GM19238 (cell line): ENCODE measurements at regions not wholly inside any gene's neighbourhood (a gene's known extent, or its start where the extent isn't known, plus 50 kb on each side); places are given as distances from the start of the nearest gene placed in this dataset.

Experiments
- DNase-seq: peaks from one replicate; pipeline ENCODE4 v3.0.0; 2011; ENCODE audit warnings: low spot score; ENCODE audit not compliant: insufficient read length

- DNase-seq = no peak
Observed at GRCh38 chr1:80675454-80675853, 1125.3 kb upstream of the ADGRL2 start.

DNA sequence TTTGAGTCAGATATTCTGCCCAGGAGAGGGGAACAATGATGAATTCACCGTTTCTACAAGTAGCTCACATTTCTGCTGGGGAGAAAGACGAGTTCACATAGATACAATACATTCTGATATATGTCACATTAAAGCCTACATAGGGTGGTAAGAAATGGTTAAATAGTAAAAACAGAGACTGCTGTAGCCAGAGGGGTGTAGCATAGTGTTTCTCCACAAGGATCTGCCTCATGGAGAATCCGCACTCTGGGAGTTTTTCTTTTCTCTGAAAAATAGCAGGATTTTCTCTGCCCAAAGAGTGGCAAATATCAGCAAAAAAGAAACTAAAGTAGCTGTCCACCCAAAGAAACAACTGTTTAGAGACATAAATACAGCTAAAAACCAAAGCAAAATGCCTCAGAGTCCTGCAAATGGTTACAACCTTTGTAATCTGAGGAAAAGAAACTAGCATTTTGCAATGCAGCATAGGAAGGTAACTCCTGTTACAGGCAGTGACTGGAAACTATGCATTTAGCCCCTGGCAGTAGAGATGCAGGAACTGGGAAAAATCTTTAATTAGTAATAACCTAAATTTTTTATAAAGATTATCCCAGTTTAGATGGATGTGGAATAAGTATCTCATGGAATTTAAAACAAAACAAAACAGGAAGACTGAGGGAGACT lies 1126.7 kb upstream of the ADGRL2 start:
- no peak for DNase-seq

GRCh38 chr1:80668372-80668771 lies 1132.4 kb upstream of the ADGRL2 start:
- no peak for DNase-seq

- DNase-seq = no peak
Observed at GRCh38 chr1:80666073-80666472, 1134.7 kb upstream of the ADGRL2 start.

DNA sequence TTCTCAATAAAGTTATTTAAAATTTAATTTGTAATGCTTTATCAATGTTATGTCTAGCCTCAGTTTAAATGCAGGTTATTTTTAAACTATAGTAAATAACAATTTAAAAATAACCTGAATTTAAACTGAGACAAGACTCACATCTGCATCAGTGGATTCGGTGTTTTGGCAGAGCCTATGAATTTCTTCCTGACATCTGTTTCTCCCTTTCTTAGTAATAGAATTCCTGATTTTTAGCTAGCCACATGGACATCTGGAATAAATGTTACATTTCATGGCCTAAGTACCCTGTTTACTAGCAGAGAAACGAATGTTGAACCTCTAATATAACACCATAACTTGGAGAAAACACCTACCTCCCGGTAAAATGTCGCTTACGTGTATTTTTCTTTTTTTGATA lies 1141.6 kb upstream of the ADGRL2 start:
- DNase-seq = no peak

DNA sequence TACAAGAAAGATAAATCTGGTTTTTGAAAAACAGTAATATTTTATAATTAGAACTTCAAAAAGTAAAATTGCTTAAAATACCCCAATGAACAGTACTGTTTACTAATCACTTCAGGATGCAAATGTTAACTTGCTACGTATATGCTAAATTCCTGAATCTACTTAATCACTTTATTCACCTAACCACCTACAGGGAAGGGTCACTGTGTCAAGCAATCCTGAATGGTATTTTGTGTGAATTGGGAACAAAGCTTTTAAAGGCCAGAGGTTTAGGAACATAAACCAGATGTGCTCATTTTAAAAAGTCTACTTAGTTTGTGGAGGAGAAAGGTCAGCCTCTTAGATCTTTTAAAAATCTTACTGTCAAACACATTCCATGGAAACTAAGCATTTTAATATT lies 1143.0 kb upstream of the ADGRL2 start:
- no peak for DNase-seq

DNA sequence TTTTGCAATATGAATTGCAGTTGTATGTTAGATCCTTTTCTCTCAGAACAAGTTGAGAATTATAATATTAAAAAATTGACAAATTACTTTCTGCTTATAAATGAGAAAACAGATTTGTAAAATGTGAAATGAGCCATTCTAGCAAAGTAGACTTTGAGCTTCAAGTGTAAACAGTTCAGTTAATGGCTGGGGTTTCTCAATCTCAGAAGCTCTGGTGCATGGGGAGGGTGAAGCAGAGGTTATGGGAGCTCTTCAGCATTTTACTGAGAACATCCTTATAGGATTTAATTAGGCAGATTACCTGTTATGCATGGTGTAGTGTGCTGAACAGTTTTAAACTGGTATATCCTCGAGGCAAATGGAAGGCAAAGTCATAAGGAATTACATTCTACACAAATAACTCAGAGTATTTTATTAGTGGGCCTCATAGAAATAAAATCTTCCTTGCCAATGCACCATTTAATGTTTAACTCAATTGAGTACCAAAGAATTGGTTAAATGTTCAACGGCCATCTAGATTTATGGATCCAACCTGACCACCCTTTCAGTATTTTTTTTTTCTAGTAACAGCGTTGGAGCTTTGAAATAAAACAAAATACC lies 1143.6 kb upstream of the ADGRL2 start:
- no peak for DNase-seq

- DNase-seq = no peak
Observed at GRCh38 chr1:80656641-80657040, 1144.1 kb upstream of the ADGRL2 start.

DNA sequence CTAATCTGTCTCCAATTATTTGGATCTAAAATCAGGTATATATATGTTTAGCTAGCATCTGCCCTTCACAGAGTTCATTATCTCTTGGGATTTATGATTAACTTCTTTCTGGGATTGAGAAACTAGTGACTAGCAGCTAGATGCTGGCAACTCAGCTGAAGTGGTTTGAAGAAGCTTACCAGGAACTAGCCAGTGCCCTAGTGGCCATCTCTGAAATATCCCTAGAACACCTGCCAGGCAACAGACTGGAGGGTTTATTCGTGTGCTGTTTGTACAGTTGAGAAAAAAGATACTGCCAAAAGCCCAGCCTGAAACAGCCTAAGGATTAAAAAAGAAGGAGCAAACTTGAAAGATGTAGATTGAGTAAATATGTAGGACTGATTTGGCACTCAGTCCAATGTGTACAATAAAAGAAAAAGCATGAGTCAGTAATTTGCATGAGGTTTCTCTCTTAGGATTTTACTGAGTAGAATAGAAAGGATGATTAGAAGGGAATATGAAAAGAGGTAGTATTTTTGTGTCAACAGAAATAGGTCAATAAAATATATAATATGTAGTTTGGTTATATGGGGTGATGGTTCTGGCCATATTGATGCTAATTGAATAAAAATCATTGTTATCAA lies 1144.6 kb upstream of the ADGRL2 start:
- peak; percentile 4 for DNase-seq

- no peak for DNase-seq
Observed at GRCh38 chr1:80646053-80646452, 1154.7 kb upstream of the ADGRL2 start.

DNA sequence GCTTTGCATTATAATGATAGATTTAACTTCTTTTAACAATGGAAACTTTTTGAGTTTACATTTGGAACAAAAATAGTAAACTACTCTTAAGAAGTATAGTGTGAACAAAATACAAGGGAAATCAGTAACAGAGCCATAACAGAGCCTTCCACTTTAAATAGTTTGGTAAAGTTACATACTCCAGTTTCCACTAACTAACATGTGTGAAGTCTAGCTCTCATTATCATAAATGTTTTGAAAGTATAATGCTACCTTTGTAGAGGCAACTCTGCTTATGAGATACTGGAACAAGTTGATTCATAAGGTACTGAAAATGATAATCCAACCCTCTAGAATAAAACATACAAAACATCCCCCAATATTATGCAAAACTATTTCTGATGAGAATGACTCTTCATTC lies 1155.1 kb upstream of the ADGRL2 start:
- no peak for DNase-seq

GRCh38 chr1:80640978-80641377 lies 1159.8 kb upstream of the ADGRL2 start:
- DNase-seq = no peak

- DNase-seq = peak; percentile 7
Observed at GRCh38 chr1:80639777-80640533, 1160.8 kb upstream of the ADGRL2 start.

- no peak for DNase-seq
Observed at GRCh38 chr1:80633947-80634706, 1166.6 kb upstream of the ADGRL2 start.

DNA sequence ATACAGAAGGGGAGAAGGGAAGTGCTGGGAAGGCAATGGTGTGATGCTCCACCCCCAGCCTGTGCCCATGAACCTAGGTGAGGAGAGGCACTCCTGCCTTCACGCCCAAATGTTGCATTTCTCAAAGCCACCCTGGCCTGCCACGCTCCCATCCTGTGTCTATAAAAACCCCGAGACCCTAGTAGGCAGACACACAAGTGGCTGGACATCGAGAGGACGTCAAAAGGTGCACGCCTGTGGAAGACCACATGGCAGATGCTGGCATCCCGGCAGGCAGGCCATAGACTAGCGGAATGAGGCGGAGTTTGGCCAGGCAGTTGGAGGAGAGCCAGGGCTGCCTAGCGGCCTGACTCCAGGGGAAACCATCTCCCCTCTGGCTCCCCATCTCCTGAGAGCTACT lies 1168.5 kb upstream of the ADGRL2 start:
- no peak for DNase-seq

DNA sequence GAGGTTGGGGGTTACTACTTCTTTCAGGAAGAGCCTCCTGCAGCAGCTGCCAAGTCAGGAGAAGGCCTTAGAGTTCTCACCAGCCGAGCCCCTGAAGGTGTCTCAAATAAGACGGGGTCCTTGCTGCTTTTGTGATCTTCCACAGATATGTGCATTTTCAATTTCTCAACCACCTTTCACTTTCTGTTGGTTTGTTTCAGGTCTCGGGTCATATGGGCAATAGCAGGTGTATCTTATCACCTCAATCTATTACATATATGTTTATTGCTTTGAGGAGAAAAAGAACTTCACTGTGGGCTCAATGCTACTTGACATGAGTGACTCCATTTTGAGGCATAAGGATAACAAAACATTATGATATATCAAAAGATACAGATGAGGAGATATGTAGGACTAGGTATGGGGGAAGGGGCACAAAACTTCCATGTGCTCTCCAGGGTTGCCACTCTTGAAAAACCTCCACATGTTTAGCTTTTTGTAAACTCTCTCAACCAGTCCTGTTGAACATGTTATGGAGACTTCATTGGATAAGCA lies 1171.4 kb upstream of the ADGRL2 start:
- no peak for DNase-seq

DNA sequence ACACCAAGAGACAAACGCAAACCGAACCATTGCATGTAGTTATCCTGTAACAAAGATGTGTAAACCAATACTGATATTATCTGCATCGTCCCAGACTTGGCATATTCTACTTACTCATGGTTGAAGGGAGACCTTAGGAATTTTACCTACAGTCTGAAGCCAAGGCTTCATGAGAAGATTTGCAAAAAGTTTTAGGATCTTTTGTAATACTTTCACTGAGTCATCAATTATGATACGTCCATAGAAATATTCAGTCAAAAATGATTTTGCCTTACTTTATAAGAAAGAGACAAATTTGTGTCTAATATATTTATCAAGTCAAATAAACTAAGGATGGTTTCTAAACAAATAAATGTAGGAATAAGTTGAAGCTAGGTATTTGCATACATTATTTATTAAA lies 1176.1 kb upstream of the ADGRL2 start:
- no peak for DNase-seq

GRCh38 chr1:80607064-80607463 lies 1193.7 kb upstream of the ADGRL2 start:
- no peak for DNase-seq

GRCh38 chr1:80594013-80594412 lies 1206.7 kb upstream of the ADGRL2 start:
- no peak for DNase-seq

- no peak for DNase-seq
Observed at GRCh38 chr1:80593197-80593596, 1207.5 kb upstream of the ADGRL2 start.

DNA sequence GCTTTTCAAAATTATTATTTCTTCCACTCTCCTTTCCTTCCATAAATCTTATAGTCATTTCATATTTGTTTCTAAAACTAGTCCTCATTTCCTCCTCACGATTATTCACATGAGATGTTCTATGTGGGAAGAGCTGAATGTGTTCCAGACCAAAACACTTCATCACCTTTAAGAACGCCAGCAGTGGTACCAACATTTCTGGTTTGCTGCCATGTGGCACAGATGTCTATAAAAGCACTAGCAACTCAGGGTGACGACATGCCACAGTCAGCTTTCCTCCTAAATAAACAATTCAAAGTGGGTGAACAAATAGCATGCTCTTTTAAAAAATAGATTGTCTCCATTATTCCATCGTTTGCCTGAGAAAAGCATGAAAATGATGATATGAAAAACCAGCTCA lies 1217.8 kb upstream of the ADGRL2 start:
- DNase-seq = no peak
